ELR (cell line): ENCODE measurements at regions not wholly inside any gene's neighbourhood (a gene's known extent, or its start where the extent isn't known, plus 50 kb on each side); places are given as distances from the start of the nearest gene placed in this dataset.

ENCODE experiments used
- DNase-seq: peaks from one replicate; pipeline ENCODE4 v3.0.0-alpha.2; 2015; ENCODE audit warnings: low read depth

DNA sequence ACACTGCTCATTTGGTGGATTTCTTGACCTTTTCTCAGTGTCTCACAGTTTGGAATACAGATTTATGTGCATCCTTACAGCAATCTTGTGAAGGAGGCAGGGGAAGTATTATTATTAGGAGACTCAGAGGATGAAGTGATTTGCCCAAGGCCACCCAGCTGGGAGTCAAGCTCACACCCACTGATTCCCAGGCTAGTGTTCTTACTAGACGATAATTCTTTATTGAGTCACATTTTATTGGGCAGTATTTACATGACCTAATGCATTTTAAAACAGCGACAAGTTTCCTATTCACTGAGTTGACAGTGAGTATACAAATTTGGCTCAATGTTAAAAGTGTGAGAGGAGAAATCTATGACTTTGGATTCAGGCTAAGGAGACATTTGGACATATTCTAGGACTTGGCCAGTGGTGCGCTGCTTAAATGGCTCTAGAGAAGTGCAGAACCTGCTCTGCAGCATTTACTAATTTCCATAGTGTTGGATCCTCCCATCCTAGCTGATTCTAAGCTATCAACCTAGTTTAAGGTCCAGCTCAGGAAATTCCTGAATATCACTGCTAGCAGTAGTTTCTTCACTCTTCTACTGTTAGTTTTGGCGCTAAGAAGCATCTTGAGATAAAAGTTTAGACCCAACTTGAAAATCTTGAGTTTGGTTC is 199.3 kb downstream of the MTX2 start:
- DNase-seq = peak; percentile 22

DNA sequence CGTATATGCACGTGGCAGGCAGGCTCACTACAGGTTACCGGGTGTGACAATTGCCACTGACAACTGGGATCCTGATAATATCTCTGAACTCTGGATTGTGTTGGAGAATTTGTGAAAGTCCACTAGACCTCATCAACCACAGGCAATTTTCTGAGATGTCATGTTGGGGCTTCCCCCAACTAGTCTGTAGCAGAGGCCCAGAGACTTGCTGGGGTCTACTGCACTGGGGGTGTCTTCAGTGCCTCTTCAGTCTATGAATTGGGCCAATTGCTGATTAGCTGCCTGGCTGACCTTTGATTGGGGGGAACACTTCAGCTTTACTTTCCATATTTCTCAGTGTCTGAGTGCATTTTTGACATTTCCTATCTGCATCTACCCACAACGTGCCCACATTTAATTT is 201.5 kb downstream of the MTX2 start:
- DNase-seq = no peak

DNA sequence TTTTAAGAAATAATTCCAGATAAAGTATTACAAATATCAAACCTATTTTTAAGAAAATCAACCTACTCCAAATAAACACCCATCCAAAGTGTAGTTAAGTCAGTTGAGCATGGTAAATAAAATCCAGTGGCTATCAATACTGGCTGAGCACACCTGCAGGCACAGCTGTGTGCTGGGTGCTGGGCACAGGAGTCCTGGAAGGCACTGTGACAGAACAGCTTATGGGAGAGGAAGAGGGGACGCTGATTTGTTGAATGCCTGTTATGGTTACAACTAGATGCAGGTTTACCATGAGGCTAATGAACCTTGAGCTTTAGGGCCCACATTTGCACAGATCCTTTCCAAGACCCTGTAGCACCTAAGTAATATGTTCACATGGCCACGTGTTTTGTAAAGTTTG is 202.7 kb downstream of the MTX2 start:
- no peak for DNase-seq

DNA sequence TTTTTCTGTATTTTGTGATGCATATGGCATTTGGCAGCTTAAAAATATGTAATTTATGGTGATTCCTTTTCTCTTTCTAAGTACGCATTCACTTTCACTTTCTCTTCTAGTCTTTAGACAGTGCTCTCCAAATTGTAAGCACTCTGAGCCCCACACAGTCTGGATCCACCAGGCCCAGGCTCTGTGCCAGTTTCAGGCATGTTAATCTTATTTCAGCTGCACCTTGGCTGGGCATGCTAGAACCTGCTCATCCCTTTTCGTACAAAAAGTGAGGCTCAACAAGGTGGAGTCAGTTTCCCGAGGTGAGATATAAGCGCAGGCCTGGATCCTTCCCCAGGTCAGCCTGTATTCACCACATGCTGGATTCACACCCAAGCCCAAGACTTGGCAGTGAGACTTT is 203.9 kb downstream of the MTX2 start:
- peak; percentile 40 for DNase-seq

- DNase-seq = no peak
Measured at GRCh38 chr2:176473851-176474250, 204.6 kb downstream of the MTX2 start.

- DNase-seq = no peak
Measured at GRCh38 chr2:176477336-176477735, 208.1 kb downstream of the MTX2 start.

- no peak for DNase-seq
Measured at GRCh38 chr2:176479961-176480360, 210.7 kb downstream of the MTX2 start.

DNA sequence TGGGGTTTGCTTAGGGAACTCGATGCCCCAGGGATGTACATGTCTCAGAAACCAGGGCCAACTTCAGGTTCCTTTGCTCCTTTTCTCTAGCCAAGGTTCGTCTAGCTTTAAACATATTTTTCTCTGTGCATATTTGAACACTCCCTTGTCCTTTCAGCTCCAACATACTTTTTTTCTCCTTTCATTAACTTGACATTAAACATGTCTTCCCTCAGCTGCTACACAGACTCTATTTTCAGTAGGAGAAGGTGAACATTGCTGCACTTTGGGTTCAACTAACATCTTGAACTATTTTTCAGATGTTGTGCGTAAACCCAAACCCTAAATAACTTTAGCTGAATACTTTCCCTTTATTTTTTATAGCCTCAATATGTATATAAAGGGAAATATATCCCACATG is 212.9 kb downstream of the MTX2 start:
- DNase-seq = no peak

- DNase-seq = no peak
Measured at GRCh38 chr2:176483476-176483875, 214.2 kb downstream of the MTX2 start.

GRCh38 chr2:176483901-176484568 is 214.8 kb downstream of the MTX2 start:
- no peak for DNase-seq

DNA sequence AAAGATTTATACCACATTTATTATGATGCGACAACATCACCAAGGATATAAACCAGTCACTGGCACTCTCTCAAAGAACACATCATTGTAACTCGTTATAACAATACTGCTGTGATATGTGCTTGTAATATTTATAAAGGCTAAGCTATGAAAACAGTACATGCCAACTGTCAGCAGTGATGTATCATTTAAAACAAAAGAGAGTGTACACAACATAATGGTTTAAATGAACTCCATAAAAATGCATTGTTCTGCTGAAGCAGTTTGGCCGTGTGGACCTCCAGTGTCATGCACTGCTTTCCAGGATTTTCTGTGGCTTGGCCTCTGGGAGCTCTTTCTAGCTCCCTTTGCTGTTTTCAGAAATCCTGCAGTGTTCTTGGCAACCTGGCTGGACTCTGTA is 215.6 kb downstream of the MTX2 start:
- no peak for DNase-seq

- DNase-seq = no peak
Measured at GRCh38 chr2:176488431-176488830, 219.2 kb downstream of the MTX2 start.

DNA sequence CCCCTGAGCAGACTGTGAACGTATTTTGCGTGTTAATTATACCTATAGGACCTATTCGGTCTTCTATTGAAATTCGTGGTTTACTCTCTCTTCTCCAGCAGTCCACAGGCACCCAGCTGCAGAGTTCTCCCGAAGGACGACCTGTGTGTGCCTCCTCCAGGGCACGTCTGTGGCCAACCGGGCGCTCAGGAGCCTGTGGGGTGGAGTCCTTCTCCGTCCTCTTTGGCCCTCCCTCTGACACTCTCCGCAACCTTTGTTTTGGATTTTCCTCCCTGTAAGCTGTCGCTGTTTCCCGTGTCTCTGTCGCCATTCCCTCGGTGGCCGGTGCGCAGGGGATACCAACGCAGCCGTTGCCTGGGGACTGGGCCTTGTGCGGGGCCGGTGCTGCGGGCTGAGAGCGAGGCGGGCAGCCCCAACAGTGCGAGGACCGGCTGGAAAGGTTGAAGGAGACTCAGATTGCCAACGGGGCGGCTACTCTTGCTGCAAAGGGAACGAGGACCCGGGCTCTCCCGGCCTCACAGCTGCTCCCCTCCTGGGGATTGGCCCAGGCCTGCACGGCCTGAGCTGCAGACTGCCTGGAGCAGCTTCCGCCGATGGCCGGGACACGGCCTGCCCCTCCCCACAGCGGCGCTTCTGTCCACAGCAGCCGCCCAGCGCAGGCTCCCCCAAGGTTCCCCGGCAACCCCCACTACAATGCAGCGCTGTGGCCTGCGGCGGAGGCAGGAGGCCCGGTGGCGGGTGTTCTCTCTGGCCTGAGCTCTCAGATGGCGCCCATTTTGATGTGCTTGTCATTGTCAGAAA is 221.0 kb downstream of the MTX2 start:
- DNase-seq = peak; percentile 45

- DNase-seq = peak; percentile 95
Measured at GRCh38 chr2:176491172-176491904, 222.1 kb downstream of the MTX2 start.

- no peak for DNase-seq
Measured at GRCh38 chr2:176492583-176492982, 223.3 kb downstream of the MTX2 start.

GRCh38 chr2:176493226-176493825 is 224.1 kb downstream of the MTX2 start:
- no peak for DNase-seq

DNA sequence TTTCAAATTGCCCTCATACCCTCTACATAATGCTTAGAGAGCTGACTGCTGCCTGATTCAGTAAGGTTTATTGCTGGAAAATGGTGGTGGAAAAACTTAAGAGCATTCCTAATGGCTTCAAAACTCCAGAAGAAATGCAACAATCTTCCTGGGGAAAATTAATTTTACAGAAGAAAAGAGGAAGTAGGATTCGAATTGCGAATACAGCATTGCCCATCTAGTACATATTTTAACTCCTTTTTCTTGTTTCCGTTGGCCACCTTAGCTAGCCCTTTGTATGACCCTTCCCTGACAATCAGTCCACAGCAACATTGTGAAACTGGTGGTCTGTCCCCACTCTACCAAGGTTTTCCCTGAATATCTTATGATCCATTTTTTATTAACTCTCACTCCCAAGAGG is 224.7 kb downstream of the MTX2 start:
- DNase-seq = no peak

DNA sequence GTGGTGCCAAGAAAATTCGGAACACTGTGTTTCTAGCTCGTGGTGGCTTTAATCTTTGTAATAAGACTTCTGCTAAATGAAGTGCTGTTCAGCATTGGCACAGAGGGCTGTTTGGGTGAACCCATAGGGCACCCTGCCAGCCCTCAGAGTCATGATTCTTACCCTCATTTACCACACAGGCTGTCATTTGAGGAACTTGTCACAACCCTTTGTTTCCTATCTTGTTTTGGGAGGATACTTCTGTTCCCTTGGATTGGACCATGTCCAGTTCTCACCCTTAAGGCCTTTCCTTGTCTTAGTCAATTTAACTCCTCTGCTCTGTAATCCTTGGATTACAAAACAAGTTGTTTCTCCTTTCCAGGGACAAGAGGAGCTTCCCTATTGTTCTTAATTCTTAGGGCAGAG is 225.7 kb downstream of the MTX2 start:
- no peak for DNase-seq

GRCh38 chr2:176495826-176496225 is 226.6 kb downstream of the MTX2 start:
- no peak for DNase-seq

DNA sequence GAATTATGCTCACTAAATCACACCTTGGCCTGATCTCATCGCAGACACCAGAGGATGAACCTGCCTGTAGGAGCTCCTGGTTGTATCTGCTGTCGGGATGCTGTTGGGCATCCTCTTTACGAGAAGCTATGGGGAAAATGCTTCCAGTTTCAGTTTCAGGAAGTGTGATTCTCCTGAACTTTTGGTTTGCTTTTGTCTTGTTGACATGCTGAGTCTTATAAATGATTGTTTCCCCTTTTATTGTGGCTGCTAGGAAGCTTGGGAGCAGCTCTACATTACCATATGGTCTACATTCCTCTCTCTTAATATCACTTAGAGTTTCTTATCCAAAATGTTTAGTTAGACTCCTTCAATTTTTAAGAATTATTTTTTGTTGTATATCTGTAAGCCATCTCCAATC is 227.5 kb downstream of the MTX2 start:
- no peak for DNase-seq

GRCh38 chr2:176500901-176501300 is 231.7 kb downstream of the MTX2 start:
- DNase-seq = no peak

DNA sequence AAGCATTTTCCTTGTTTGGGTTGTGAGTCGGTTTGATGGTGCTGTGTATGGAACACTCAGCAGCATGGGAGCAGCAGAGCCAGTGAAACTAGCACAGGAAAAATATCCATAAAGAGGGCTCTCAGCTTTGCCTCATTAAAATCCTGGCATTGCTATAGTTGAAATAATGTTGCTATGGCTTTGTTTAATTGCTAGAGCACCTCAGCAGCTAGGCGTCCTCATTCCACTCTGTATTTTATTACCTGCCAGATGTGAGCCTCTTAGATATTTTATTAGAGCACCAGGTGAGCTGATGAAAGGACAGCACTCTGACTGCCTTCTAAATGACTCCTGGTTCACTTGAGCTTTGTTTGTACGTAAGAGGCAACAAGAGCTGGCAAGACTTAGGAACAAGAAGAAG is 232.4 kb downstream of the MTX2 start:
- DNase-seq = no peak
